Muscle of arm (tissue), 1 donor: ENCODE measurements at regions not wholly inside any gene's neighbourhood (a gene's known extent, or its start where the extent isn't known, plus 50 kb on each side); places are given as distances from the start of the nearest gene placed in this dataset.

Source experiments
- DNase-seq: peaks from one replicate; pipeline ENCODE4 v3.0.0-alpha.2; 2013

DNA sequence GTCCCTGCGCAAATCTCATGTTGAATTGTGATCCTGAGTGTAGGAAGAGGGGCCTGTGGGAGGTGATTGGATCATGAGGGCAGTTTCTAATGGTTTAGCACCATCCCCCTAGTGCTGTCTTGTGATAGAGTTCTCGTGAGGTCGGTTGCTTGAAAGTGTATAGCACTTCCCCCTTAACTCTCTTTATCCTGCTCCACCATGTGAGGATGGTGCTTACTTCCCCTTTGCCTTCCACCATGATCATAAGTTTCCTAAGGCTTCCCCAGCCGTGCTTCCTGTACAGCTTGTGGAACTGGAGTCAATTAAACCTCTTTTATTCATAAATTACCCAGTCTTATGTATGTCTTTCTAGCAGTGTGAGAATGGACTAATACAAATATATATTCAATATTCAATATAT, 303.7 kb upstream of the SEL1L start:
- no peak for DNase-seq

DNA sequence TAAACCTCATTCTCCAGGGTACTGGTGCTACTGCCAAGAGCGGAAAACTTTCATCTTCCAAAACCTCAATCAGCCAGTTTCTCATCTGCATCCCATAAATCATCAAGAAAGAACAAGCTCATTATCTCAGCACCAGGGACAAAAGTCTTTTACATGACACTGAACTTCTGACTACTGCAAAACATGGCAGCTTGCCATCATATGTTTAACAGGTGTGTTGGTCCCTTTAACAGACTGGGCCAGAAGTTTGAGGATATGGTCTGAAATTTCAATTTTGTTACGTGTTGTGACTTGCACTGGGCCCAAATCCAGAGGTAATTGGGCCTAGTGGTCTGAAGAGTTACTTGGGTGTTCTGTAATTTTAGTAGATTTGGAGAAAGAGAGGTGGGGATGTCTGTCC, 305.4 kb upstream of the SEL1L start:
- peak; percentile 6 for DNase-seq

DNA sequence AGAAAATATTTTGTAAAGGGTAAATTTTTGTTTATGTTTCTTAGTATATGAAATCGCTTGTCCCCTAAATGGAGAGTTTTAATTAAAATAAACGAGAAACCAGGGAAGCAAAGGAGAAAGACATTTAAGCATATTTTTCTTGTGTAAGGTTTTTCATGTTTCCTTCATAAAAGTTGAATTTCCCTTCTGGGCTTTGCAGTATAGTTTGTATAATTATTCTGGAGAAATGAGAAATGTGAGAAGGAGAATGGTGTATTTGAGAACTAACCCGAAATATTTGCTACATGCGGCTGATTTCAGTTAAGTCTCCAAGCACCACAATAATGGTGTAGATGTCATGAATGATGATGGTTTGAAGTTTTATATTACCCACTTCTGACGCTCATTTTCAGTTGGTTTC, 307.7 kb upstream of the SEL1L start:
- no peak for DNase-seq

DNA sequence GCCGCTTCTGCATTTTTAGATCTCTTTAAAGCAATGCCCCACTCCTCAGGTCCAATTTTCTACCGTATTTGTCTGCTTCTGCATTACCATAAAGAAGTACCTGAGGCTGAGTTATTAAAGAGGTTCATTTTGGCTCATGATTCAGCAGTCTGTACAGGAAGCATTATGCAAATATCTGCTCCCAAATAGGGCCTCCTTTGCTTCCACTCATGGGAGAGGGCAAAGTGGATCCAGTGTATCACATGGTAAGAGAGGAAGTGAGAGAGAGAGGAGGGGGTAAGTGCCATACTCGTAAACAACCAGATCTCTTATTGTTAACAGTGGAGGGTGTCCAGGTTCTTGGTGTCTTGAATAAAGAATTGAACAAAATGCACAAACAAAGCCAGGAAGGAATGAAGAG, 316.1 kb upstream of the SEL1L start:
- no peak for DNase-seq

DNA sequence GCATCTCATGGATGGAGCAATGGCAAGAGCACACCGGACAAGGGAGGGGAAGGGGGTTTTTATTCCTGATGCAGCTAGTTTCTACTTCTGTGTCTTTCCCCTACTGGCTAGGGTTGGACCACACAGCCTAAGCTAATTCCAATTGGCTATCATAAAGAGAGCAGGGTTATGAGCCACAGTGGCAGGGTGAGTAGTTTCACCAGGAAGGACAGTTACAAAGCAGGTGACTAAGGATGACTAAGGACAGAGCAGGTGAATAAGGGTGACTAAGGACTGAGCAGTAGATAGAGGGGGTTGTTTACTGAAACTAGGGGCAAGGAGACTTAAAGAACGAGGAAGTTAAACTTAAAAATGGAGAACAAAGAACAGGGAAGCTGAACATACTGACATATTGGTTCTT, 321.4 kb upstream of the SEL1L start:
- no peak for DNase-seq

DNA sequence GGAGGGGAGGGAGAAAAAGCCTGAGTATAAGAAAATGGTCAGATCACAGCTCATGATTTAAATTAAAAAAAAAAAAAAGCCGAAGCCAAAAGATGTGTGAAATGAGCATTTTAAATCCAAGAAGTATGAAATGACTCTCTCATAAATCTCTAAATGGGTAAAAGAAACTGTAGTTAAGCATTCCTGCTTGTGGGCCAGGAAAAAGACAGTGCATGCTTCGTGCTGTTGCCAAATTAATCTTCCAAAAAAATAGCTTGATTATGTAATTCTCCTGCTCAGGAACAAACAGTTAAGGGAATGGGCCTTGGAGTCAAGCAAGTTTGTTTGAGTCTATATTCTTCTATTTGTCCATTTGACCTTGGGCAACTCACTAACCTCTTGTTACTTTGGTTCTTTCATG, 325.4 kb upstream of the SEL1L start:
- DNase-seq, result peak; percentile 41

DNA sequence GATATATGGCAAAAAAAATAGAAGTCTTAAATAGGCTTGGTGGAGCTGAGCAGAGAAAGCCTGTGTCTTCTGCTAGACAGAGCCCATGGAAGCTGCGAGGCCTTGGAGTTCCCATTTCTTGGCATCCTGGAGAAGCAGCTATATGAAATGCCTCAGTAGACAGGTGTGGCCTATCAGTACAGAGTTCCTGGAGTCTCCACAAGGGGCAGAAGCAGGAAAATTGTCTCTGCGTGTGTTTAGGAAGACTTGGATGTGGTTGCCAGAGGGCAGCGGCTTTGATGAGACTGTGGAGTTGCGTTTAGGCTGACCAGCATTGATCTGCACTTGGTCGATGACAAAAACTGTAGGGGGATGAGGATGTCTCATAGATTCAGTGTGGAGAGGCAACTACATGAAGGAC, 334.5 kb upstream of the SEL1L start:
- no peak for DNase-seq

DNA sequence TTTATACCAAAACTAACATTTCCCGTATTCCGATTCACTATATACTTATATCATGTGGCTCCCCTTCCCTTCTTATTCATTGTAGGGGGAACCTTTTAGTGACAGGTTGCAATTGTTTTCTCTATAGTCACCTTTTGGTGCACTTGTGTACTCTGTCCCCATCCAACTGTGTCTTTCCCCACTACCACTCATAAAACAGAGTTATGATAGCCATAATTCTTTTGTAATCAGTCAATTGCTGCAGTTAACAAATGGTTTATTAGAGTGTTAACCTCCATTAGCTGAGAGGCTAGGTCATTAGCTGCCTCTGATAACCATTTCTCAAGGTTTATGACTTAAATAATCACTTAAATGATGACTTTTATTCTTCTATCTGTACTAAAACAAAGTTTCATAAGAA, 338.1 kb upstream of the SEL1L start:
- no peak for DNase-seq

DNA sequence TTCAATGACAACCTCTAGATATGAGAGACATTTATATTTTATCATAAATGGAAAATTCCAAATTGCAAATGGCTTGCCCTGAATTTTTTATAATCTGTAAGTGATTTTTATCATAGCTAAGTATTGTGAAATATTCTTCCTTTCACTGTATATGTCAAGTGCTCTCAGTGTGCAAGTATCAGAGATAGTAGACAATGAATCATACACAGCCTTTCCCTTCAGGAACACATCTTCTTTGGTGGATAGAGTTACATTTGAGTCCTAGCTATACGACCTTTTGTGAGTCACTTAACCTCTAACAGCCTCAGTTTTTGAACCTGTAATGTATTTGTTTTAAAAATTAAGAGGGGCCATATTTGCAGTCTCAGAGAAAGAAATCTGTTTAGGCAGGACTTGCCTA, 350.7 kb upstream of the SEL1L start:
- no peak for DNase-seq

DNA sequence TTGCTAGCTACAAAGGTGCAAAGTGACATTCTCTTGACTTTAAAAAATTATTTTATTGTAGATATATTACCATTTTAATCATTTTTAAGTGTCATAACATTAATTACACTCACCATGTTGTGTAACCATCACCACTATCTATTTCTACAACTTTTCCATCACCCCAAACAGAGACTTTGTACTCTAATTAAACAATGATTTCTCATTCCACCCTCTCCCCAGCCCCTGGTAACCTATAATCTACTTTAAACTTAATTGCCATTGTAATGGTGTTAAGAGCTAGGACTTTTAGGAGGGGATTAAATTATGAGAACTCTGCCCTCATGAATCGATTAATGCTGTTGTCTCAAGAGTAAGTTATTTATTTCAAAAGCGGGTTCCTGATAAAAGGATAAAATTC, 352.9 kb upstream of the SEL1L start:
- no peak for DNase-seq

DNA sequence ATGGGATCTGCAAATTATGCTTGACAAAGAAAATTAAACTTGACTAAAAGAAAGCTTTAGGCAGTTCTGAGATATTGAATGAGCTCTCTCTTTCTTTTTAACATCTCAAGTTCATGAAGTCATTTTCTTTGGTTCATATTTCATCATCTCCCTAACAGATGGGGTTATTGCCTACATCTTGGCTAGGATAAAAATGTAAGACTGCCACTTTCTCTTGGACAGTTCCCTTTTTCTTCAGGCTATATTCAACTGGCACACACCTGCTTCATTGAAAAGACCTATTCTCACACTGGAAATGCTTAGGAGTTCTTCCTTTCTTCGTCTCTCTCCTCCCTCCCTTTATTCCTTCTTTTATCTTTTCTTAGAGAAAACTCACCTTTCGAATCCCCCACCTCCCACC, 355.9 kb upstream of the SEL1L start:
- DNase-seq, result peak; percentile 31

DNA sequence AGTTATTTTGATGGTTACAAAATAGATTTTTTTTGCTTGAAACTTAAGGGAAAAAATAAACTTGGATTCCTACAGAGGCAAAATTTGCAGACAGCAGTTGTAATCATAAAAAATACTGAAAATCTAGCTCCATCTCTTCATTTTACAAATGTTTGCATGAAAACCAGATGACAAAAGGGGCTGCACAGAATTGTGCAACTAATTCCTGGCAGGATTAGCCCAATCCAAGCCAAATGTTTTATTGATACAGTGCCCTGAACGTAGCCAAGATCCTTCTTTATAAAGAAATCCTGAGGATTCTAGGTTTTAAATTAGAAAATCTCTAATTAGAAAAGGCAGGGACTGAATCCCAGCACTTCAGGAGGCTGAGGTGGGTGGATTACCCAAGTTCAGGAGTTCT, 356.4 kb upstream of the SEL1L start:
- DNase-seq, result peak; percentile 75

DNA sequence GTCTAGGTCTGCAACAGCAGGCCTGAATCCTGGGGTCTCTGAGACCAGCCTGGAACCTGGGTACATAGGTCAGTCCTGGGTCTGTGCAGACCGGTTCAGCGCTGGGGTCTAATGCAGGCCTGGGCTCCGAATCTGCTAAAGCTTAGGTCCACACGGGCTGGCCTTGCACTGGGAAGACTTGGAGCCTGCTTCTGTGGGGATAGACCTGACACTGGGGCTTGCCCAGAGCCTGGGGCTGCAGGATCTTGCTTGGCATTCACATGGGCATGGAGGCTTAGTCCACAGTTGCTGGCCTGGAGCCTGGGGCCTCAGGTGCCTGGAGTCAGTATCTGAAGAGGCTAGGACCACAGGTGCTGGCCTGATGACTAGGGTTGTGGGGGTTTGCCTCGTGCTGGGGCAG, 369.8 kb upstream of the SEL1L start:
- no peak for DNase-seq

DNA sequence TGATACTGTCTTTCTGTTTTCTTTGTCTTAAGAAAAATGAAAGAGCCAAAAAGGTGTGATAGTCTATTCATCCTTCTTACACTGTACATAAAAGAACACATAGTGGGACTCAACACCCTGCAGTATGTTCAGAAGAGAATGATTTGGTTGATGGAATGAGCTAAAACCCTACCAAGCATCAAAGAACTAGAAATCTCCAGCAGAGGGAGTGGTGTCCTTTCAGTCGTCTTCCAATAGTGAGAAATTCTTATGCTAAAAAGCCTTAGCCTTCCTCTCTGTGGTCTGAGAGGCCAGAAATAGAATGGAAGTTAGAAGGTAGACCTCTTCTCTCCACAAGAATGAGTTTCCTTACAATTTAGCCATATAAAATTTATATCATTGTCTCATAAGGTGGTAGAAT, 393.4 kb upstream of the SEL1L start:
- DNase-seq, result no peak

DNA sequence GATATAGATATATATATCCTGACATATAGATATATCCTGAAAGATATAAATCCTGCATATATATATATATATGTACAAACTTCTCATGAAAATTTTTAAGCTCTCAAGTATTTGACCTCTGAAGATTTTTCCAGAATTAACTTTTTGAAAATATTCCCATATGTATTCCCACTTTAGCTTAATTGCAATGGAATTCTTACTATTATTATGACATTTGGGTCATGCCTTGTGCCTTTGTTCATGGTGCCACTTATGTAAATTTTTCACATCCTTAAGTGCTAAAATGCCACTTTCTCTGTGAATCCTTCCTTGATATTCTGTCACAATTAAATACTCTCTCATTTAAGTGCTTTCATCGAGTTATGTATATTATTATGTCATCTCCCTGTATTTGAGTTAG, 398.2 kb upstream of the SEL1L start:
- DNase-seq, result no peak

DNA sequence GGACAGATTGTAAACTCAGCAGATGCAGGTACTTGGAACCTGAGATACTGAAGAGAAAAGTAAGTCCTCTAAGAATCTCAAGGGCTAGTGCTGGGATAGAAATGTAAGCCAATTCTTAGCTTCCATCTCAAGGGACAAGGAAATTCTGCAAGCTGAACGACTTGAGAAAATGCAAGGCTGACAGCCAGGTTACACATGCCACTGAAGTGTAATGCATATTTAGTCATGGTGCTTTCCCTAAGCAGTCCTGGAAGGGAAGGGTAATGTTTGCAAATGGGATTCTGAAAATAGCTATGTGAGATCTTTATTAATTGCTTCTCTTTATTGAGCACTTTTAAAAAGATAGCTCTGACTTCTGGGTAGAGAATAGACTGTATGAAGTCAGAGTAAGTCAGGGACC, 402.7 kb upstream of the SEL1L start:
- no peak for DNase-seq

DNA sequence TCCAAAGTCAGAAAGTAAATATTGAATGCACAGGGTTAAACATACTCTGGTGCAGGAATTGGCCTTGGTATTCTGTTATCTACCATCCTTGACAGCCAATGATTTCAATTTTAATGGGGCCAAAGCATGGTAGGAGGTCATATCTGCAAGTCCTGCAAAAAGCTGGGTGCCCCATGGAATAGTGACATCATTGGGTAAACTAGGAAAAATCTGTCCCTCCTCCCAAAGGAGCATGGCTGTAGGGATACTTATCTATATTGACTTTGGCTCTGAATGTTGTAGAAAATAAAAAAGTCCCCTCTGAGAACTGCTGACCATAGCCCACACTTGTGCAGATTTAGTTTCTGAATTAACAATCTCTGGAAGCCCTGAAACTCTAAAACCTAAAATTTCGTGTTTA, 403.2 kb upstream of the SEL1L start:
- no peak for DNase-seq

DNA sequence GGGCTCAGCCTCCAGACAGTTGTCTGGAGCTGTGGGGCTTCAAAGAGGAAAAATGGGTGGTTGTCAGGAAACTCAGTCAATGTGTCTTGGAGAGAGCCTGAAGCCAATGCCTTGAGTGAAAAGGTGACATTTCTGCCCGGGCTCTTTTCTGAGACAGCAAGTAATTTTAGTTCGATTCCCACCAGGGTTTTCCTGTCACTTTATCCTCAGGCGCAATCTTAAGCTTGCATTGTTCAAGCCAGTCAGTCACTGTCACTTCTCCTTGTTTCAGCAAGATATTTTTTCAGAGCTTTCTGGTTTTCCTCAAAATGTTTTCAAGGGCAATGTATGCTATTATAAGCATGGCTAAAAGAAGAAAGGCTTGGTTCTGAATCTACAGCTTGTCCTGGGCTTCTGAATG, 404.7 kb upstream of the SEL1L start:
- DNase-seq, result no peak

DNA sequence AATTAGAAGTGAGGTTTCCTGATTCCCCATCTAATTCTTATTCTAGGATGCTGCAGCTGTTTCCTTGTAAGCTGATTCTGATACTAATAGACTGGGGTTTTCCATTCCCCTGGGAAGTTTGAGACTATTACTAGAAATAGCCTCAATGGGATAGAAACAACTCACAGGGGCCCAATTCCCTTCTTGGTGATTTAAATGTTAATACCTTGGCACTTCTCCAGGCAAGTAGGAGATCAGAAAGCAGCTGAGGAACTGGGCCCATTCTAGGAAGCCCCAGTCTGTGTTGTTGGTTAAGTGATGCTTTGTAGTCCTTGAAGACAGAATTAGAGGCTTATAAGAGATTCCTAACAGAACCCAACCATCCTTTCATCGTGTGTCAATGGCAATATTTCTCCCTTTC, 407.0 kb upstream of the SEL1L start:
- no peak for DNase-seq

DNA sequence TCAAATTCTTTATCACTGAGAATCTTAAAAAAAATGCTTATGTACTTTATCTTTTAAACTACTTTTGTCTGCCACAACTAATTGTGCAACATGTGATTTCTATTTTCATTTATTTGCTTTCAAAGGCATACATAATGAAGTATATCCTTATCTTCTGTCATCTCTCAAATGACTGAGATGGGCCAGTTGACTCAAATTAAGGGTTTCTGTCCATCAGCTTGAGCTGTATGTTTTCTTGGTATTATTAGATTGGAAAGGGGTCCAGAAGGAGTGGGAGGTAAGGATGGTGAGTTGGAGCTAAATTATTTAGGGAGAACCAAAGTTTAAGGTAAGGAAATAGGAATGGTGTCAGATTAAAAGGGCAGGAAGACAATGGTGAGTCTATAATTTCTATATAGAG, 408.4 kb upstream of the SEL1L start:
- no peak for DNase-seq

DNA sequence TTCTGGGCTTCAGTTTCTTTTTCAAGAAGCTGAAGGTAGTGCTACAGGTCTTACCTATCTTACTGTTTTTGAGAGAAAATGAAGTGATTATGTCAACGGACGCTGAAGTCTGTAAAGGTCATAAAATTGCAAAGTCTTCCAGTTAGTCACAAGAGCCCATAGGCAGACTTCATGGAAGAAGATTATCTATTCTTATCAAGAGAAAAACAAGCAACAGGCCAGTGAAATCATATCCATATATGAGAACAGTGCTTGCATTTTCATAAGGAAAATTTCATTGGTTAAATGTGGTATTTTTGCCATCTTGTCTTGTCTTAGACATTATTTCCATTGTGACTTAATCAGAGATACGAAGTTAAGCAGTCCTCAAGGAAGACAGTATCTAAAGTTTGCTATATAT, 412.7 kb upstream of the SEL1L start:
- DNase-seq, result no peak

DNA sequence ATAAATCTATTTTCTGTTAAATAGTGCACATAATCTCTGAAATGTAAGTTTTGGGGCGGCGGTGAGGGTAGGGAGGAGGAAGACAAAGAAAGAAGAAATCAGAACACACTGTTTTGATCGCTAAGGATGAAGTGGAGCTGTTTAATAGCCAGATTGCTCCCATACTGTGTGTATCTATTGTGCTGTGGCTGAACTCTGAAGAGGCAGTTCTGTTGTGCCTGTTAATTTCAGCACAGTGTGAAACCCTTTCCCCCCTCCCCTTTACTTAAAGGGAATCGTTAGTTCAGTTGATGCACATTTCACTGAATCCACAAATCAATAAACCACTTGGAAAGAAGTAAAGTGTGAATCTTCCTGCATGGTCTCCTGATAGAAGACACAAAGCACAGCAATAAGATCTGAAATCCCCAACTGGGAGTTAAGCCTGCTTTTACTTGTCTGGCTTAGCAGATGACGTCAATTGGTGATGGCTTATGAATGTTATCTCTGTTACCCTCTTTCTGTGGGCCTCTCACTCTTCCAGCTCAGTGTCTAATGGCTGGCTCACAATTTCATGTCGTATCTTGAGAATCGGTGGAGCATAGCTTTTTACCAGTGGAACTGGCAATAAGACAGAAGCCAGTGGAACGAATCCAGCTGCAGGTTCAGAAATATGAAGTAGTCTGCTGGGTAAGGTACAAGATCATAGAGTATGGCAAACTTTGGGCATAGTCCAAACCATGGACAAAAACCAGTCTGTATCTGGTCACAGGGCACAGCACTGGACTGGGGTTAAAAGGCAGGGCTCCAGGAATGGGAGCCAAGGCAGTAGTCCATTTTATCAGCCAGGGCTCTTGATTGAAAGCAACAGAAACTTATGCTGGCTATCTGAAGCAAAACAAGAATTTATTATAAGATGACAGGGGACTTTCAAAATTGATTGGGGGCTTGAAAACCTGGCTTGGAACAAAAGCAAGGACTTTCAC, 413.5 kb upstream of the SEL1L start:
- peak; percentile 5 for DNase-seq

DNA sequence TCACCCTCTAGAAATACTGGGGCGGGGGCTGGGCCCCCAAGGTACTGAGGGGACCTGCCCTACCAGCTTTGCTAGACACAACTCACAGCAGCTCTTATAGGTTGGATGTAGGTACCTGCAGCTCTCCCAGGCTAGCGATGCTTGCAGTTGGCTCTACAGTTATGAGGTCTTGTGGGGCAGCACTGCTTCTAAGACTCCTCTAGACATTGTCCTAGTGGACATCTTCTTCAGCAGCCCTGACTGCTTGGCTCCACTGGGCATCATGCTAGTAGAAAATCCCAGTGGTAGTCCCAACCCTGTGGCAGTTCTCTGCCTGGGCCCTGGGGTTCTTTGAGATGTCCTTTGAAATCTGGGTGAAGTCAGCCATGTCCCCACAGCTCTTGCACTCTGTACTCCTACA, 419.3 kb upstream of the SEL1L start:
- no peak for DNase-seq

DNA sequence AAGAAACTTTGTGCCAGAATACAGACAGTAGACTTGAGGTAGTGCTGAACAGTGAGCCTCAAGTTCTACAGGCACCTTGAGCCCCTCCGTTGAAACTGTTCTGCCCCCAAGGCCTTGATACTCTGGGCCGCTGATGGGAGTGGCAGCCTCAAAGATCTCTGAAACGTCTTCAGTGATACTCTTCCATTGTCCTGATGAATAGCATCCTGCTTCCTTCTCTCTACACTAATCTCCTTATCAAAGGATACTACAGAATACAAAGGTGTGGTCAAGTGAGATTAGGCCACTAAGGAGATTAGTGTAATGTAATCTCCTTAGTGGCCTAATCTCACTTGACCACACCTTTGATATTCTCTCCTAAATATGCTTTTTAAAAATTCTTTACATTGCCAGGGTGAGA, 419.8 kb upstream of the SEL1L start:
- DNase-seq, result no peak
